HEK293 (cell line): ENCODE measurements at regions not wholly inside any gene's neighbourhood (a gene's known extent, or its start where the extent isn't known, plus 50 kb on each side); places are given as distances from the start of the nearest gene placed in this dataset.
"Not testable (repeated sequence)": the region's sequence is repeated elsewhere in the genome, so short reads cannot be mapped to it uniquely, and the experiment has no call there.

Experiments used
- CTCF ChIA-PET: fragments of 350-600 bp; formaldehyde crosslinking; extraction: SDS; loops from one replicate; lab custom pipeline; 2021; ENCODE audit warnings: antibody characterized with exemption; lab: Yijun Ruan, JAX
- POLR2A ChIA-PET: fragments of 300-600 bp; formaldehyde crosslinking; extraction: SDS; loops from one replicate; lab custom pipeline; 2020; ENCODE audit warnings: antibody characterized with exemption, inconsistent platforms; lab: Yijun Ruan, JAX
- H3K27ac ChIP-seq: fragments of 200-500 bp; sonication (Bioruptor generic); 2 replicates; pipeline ENCODE4 v1.5.1; 2014; ENCODE audit warnings: low read depth, low read length, control low read depth, inconsistent platforms; ENCODE audit errors: extremely low read depth
- H3K36me3 ChIP-seq, 2 experiments: fragments of 200-500 bp in 1 of 2; sonication (Bioruptor generic) in 1 of 2; 1 replicate in 1 of 2; 2 replicates in 1 of 2; pipeline ENCODE4 v1.5.1; 2014 to 2017; ENCODE audit warnings: inconsistent platforms in 2 of 2, low read length in 2 of 2; ENCODE audit not compliant: control insufficient read depth in 2 of 2, insufficient read depth in 1 of 2
- H3K4me1 ChIP-seq: fragments of 200-500 bp; sonication (Bioruptor generic); 2 replicates; pipeline ENCODE4 v1.5.1; 2014; ENCODE audit warnings: mild to moderate bottlenecking, low read length, inconsistent platforms; ENCODE audit not compliant: control insufficient read depth, insufficient read depth
- H3K4me3 ChIP-seq: 2 replicates; pipeline ENCODE4 v1.5.1; 2011; ENCODE audit warnings: low read depth, mild to moderate bottlenecking, control low read depth, low read length, moderate library complexity
- H3K9me3 ChIP-seq: fragments of 200-500 bp; sonication (Bioruptor generic); 2 replicates; pipeline ENCODE4 v1.5.1; 2014; ENCODE audit warnings: low read depth, low read length, inconsistent platforms; ENCODE audit not compliant: control insufficient read depth, insufficient read depth
- BCL11A ChIP-seq: fragments of 450-650 bp; formaldehyde crosslinking; IDR thresholded peaks from 2 replicates; pipeline ENCODE4 v1.5.1; 2016; ENCODE audit warnings: low read depth, missing biosample characterization, missing genetic modification characterization
- EGR2 ChIP-seq: fragments of 450-650 bp; formaldehyde crosslinking; IDR thresholded peaks from 2 replicates; pipeline ENCODE4 v1.5.1; 2016; ENCODE audit warnings: low read depth, missing biosample characterization, missing genetic modification characterization
- GLIS1 ChIP-seq: fragments of 450-650 bp; formaldehyde crosslinking; IDR thresholded peaks from 2 replicates; pipeline ENCODE4 v1.5.1; 2016; ENCODE audit warnings: missing biosample characterization, missing genetic modification characterization
- HOXA7 ChIP-seq: sonication (generic); formaldehyde crosslinking; IDR thresholded peaks from 2 replicates; pipeline ENCODE4 v1.8.1; 2022; ENCODE audit warnings: missing genetic modification reagents, borderline replicate concordance
- SETDB1 ChIP-seq: IDR thresholded peaks from one replicate; pipeline ENCODE4 v1.6.1; 2017; ENCODE audit warnings: mild to moderate bottlenecking, low read length, moderate library complexity, mixed read lengths; ENCODE audit not compliant: insufficient read length
- ZNF146 ChIP-seq: fragments of 450-650 bp; formaldehyde crosslinking; IDR thresholded peaks from 2 replicates; pipeline ENCODE4 v1.5.1; 2016; ENCODE audit warnings: missing biosample characterization, missing genetic modification characterization
- ZNF394 ChIP-seq: fragments of 450-650 bp; formaldehyde crosslinking; IDR thresholded peaks from 2 replicates; pipeline ENCODE4 v1.5.1; 2016; ENCODE audit warnings: missing biosample characterization, missing genetic modification characterization, mild to moderate bottlenecking, moderate library complexity, borderline replicate concordance
- ZNF585B ChIP-seq: fragments of 450-650 bp; formaldehyde crosslinking; IDR thresholded peaks from 2 replicates; pipeline ENCODE4 v1.5.1; 2016; ENCODE audit warnings: missing biosample characterization, missing genetic modification characterization
- ZNF610 ChIP-seq: fragments of 450-650 bp; formaldehyde crosslinking; IDR thresholded peaks from 2 replicates; pipeline ENCODE4 v1.5.1; 2016; ENCODE audit warnings: missing biosample characterization, missing genetic modification characterization, borderline replicate concordance
- ZNF76 ChIP-seq: fragments of 450-650 bp; formaldehyde crosslinking; IDR thresholded peaks from 2 replicates; pipeline ENCODE4; 2016; ENCODE audit warnings: low read depth, missing biosample characterization, missing genetic modification characterization, borderline replicate concordance
- ZSCAN23 ChIP-seq: fragments of 450-650 bp; formaldehyde crosslinking; IDR thresholded peaks from 2 replicates; pipeline ENCODE4 v1.5.1; 2016; ENCODE audit warnings: missing biosample characterization, missing genetic modification characterization
- TF ChIP-seq, protein P1 (sequence below): fragments of 450-650 bp; formaldehyde crosslinking; IDR thresholded peaks from 2 replicates; pipeline ENCODE4 v1.5.1; 2016; ENCODE audit warnings: missing biosample characterization, missing genetic modification characterization

DNA sequence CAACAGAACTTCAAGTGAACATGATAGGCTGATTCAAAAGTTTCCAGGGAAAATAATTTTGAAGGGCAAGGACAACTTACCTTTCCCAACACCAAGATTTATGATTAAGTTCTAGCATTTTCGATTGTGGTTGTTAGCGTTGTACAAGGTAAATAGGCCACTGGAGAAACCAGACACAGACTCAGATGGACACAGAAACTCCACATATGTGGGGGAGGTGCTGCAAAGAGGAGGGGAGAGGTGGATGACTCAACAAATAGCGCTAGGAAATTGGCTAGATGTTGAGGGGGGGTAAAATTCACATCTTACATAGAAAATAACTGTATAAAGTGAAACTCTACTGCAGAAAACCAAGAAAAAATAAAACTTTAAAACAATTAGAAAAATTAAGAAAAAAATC, 564.4 kb downstream of the MATN1 start:
- ChIA-PET CTCF (interaction anchor here (1.2 kb wide), 1 partner anchor 221 kb away, joined by 4 read pairs; no protein-coding TSS in a partner anchor), POLR2A (no interaction called here)
- Histone ChIP-seq H3K27ac (no peak overlapping the region), H3K36me3 (no peaks in the 10 kb centered on the region), H3K4me3 (no peak overlapping the region), H3K4me1 (no peaks in the 10 kb centered on the region), H3K9me3 (no peaks in the 10 kb centered on the region)
- TF ChIP-seq EGR2 (0 out of 2 replicates have a peak, but pooled peaks have one; percentile 8), GLIS1 (no peak)

DNA sequence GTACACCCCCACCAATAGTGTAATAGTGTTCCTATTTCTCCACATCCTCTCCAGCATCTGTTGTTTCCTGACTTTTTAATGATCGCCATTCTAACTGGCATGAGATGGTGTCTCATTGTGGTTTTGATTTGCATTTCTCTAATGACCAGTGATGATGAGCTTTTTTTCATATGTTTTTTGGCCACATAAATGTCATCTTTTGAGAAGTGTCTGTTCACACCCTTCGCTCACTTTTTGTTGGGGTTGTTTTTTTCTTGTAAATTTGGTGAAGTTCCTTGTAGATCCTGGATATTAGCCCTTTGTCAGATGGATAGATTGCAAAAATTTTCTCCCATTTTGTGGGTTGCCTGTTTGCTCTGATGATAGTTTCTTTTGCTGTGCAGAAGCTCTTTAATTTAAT, 567.7 kb downstream of the MATN1 start:
- not testable (repeated sequence) for H3K9me3 ChIP-seq

DNA sequence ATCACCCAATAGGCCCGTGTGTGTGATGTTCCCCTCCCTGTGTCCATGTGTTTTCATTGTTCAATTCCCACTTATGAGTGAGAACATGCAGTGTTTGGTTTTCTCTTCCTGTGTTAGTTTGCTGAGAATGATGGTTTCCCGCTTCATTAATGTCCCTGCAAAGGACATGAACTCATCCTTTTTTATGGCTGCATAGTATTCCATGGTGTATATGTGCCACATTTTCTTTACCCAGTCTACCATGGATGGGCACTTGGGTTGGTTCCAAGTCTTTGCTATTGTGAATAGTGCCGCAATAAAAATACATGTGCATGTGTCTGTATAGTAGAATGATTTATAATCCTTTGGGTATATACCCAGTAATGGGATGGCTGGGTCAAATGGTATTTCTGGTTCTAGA, 568.1 kb downstream of the MATN1 start:
- H3K4me1 ChIP-seq, H3K4me3 ChIP-seq: not testable (repeated sequence)
- CTCF ChIA-PET = interaction anchor here (0.7 kb wide), 1 partner anchor 1054 kb away, joined by 5 read pairs; no protein-coding TSS in a partner anchor
- peak; percentile 82 for TF ChIP-seq ZNF146
- TF ChIP-seq, all 188 proteins: peak for 1; not testable (repeated sequence) for 187
- H3K9me3 ChIP-seq, POLR2A ChIA-PET, H3K36me3 ChIP-seq, H3K27ac ChIP-seq: not testable (repeated sequence)

More for the DNA sequence above, 567.7 kb downstream of the MATN1 start:
- H3K36me3 ChIP-seq, H3K4me1 ChIP-seq, H3K4me3 ChIP-seq, POLR2A ChIA-PET, H3K27ac ChIP-seq: not testable (repeated sequence)
- CTCF ChIA-PET = interaction anchor here (0.7 kb wide), 1 partner anchor 1054 kb away, joined by 5 read pairs; no protein-coding TSS in a partner anchor

DNA sequence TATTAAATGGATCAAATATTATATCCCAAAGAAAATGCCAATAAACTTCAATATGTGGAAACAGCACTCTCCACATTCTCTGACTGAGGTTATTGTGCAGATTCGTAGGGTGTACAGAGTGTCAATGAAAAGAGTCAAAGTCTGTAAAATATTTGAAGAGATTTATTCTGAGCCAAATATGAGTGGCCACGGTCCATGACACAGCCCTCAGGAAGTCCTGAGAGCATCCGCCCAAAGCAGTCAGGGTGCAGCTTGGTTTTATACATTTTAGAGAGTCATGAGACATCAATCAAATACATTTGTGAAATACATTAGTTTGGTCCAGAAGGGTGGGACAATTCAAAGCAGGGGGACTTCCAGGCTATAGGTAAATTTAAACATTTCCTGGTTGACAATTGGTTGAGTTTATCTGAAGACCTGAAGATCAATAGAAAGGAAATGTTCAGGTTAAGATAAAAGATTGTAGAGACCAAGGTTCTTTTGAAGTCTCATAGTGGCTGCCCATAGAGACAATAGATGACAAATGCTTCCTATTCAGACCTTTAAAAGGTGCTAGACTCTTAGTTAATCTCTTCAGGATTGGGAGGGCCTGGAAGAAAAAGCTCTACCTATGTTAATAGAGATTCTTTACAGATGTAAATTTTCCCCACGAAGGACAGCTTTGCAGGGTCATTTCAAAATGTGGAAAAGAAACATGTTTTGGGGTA, 569.5 kb downstream of the MATN1 start:
- ChIA-PET POLR2A (no interaction called here), CTCF (no interaction called here)
- Histone ChIP-seq H3K9me3 (no peaks in the 10 kb centered on the region), H3K27ac (no peak overlapping the region), H3K4me3 (no peak overlapping the region), H3K4me1 (no peaks in the 10 kb centered on the region), H3K36me3 (no peaks in the 10 kb centered on the region)
- TF ChIP-seq BCL11A (tag by site-specific recombination) (no peak), ZNF146 (no peak), ZNF394 (tag by site-specific recombination) (no peak), HOXA7 (no peak), SETDB1 (no peak), ZNF76 (tag by site-specific recombination) (no peak), ZSCAN23 (tag by site-specific recombination) (no peak)
- TF ChIP-seq, protein P1, sequence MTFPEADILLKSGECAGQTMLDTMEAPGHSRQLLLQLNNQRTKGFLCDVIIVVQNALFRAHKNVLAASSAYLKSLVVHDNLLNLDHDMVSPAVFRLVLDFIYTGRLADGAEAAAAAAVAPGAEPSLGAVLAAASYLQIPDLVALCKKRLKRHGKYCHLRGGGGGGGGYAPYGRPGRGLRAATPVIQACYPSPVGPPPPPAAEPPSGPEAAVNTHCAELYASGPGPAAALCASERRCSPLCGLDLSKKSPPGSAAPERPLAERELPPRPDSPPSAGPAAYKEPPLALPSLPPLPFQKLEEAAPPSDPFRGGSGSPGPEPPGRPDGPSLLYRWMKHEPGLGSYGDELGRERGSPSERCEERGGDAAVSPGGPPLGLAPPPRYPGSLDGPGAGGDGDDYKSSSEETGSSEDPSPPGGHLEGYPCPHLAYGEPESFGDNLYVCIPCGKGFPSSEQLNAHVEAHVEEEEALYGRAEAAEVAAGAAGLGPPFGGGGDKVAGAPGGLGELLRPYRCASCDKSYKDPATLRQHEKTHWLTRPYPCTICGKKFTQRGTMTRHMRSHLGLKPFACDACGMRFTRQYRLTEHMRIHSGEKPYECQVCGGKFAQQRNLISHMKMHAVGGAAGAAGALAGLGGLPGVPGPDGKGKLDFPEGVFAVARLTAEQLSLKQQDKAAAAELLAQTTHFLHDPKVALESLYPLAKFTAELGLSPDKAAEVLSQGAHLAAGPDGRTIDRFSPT = no peak

DNA sequence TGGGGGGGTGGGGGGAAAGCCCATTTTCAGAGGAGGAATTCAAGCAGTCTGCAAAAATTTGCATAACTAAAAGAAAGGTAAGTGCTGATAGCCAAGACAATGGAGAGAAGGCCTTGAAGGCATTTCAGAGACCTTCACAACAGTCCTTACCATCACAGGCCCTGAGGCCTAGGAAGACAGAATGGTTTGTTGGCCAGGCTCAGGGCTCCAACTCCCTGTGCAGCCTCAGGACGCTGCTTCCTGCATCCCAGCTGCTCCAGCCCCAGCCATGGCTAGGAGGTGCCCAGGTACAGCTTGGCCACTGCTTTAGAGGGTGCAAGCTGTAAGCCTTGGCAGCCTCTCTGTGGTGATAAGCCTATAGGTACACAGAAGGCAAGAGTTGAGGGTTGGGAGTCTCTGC, 571.6 kb downstream of the MATN1 start:
- Histone ChIP-seq H3K4me1 (no peaks in the 10 kb centered on the region), H3K4me3 (no peak overlapping the region), H3K36me3 (no peaks in the 10 kb centered on the region), H3K27ac (no peak overlapping the region), H3K9me3 (no peaks in the 10 kb centered on the region)
- ChIA-PET POLR2A (no interaction called here), CTCF (interaction anchor here (1.1 kb wide), 1 partner anchor 14 kb away, joined by 3 read pairs; no protein-coding TSS in a partner anchor)
- TF ChIP-seq ZNF585B (tag by site-specific recombination) (peak; percentile 88), ZNF610 (tag by site-specific recombination) (no peak)
- TF ChIP-seq, all 188 proteins: peak for 1
